Heart left ventricle (tissue), 16 donors: ENCODE measurements at regions not wholly inside any gene's neighbourhood (a gene's known extent, or its start where the extent isn't known, plus 50 kb on each side); places are given as distances from the start of the nearest gene placed in this dataset.

Source experiments
- ATAC-seq, 4 donors: fragments of 200-7000 bp; cut with Tn5 transposase; one replicate each; pipeline ENCODE4 v1.9.1; 2020 to 2022; ENCODE audit warnings: moderate library complexity in 4 of 4, mild to moderate bottlenecking in 3 of 4, moderate number of reproducible peaks in 1 of 4
- DNase-seq, 5 donors: peaks; one replicate each; pipeline ENCODE4 v3.0.0-alpha.2; 2020
- H3K27ac ChIP-seq, 12 donors: fragments of 200-600 bp; sonication (generic) in 4 of 12; one replicate each; pipeline versions ENCODE4 v1.5.0 to v1.8.0; 2016 to 2022; ENCODE audit warnings: mild to moderate bottlenecking in 2 of 12
- H3K27me3 ChIP-seq, 9 donors: fragments of 200-600 bp; sonication (generic) in 2 of 9; one replicate each; pipeline versions ENCODE4 v1.5.1 to v1.8.0; 2016 to 2022; ENCODE audit warnings: mild to moderate bottlenecking in 3 of 9
- H3K36me3 ChIP-seq, 9 donors: fragments of 200-600 bp; sonication (generic) in 2 of 9; one replicate each; pipeline versions ENCODE4 v1.5.0 to v1.8.0; 2018 to 2022; ENCODE audit warnings: mild to moderate bottlenecking in 2 of 9
- H3K4me1 ChIP-seq, 12 donors: fragments of 200-600 bp; sonication (generic) in 4 of 12; one replicate each; pipeline versions ENCODE4 v1.5.0 to v1.8.0; 2016 to 2022; ENCODE audit warnings: mild to moderate bottlenecking in 3 of 12
- H3K4me3 ChIP-seq, 12 donors: fragments of 200-600 bp; sonication (generic) in 4 of 12; one replicate each; pipeline versions ENCODE4 v1.5.0 to v1.8.0; 2017 to 2022; ENCODE audit warnings: mild to moderate bottlenecking in 9 of 12, moderate library complexity in 4 of 12
- H3K9me3 ChIP-seq, 12 donors: fragments of 200-600 bp; sonication (generic) in 4 of 12; one replicate each; pipeline versions ENCODE4 v1.5.0 to v1.8.0; 2016 to 2022; ENCODE audit warnings: mild to moderate bottlenecking in 1 of 12
- POLR2A ChIP-seq, 2 donors: fragments of 450-650 bp; IDR thresholded peaks; one replicate each; pipeline ENCODE4 v1.6.1; 2017; ENCODE audit warnings: antibody characterized with exemption in 2 of 2, mild to moderate bottlenecking in 2 of 2, moderate library complexity in 2 of 2
- WGBS, 4 donors: extraction: QIAGEN DNeasy Blood & Tissue Kit in 2 of 4; methylation state at CpG; one replicate each; pipeline versions ENCODE4 v1.1.5 to v1.1.7; 2013 to 2018; 5-methylcytosine and 5-hydroxymethylcytosine counted together
- intact Hi-C, 10 donors: fragments of 100-400 bp; cut with DNase I; formaldehyde crosslinking; loops; one replicate each; pipeline versions ENCODE4 v1.11.1 to v1.14.2; 2022
- TF ChIP-seq, protein P1 (sequence below), 12 donors: fragments of 200-600 bp; sonication (generic) in 4 of 12; IDR thresholded peaks; one replicate each; pipeline versions ENCODE4 v1.5.0 to v1.8.0; 2018 to 2022; ENCODE audit warnings: antibody characterized with exemption in 12 of 12, mild to moderate bottlenecking in 5 of 12
- donor health status: ischemic (EF 13 %, LVEDD 7.1; RV severe dilation, severe dysfunction).
- donor health status: healthy with polysubstance abuse.
- donor health status: DM: no; HTN: yes; CAD: no.
- donor health status: DM: no; HTN: no; CAD: no.
- donor health status: ischemic (EF 25% LVEDD 6.9; RV normal size, moderate dysfunction).
- donor health status: ischemic (EF 25% LVEDD 5.7; RV mildly dilated, moderate dysfunction).
- donor health status: healthy.
- donor health status: DM: yes; HTN: yes; CAD: no.
- donor health status: ischemic (EF 35%, LVEDD 5.7; RV mildly dilated, moderate dysfunction).
- donor health status: nonischemic (EF 11% LVEDD 7.7; RV severe dilation, severe dysfunction).
- donor health status: DM: yes; HTN: yes; CAD: no.
- donor health status: PGD.
- donor health status: ischemic (EF 29% LVEDD 5.4; RV normal size, mild dysfunction).
- donor health status: nonischemic (EF 23%, LVEDD 6.1; RV moderate dilation, normal function).

- no peaks in the 10 kb centered on the region for H3K4me1 ChIP-seq
- H3K36me3 ChIP-seq: no peaks in the 10 kb centered on the region
- no peak overlapping the region for H3K27ac ChIP-seq
- DNase-seq: no peak
- no peak overlapping the region for H3K4me3 ChIP-seq
- no peaks in the 10 kb centered on the region for H3K9me3 ChIP-seq
- intact Hi-C loops: loop anchor here in 1 of 10 donors (10.0 kb wide), 1 partner anchor 201 kb away; no protein-coding TSS in a partner anchor
- ATAC-seq: no peak
- TF ChIP-seq, protein P1, sequence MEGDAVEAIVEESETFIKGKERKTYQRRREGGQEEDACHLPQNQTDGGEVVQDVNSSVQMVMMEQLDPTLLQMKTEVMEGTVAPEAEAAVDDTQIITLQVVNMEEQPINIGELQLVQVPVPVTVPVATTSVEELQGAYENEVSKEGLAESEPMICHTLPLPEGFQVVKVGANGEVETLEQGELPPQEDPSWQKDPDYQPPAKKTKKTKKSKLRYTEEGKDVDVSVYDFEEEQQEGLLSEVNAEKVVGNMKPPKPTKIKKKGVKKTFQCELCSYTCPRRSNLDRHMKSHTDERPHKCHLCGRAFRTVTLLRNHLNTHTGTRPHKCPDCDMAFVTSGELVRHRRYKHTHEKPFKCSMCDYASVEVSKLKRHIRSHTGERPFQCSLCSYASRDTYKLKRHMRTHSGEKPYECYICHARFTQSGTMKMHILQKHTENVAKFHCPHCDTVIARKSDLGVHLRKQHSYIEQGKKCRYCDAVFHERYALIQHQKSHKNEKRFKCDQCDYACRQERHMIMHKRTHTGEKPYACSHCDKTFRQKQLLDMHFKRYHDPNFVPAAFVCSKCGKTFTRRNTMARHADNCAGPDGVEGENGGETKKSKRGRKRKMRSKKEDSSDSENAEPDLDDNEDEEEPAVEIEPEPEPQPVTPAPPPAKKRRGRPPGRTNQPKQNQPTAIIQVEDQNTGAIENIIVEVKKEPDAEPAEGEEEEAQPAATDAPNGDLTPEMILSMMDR (IDR thresholded peaks at IDR 0.05): no peak
- 59 to 75% (median 67%) methylated on average over 2 of the region's 2 CpGs for WGBS, 4 donors
- no peaks in the 10 kb centered on the region for H3K27me3 ChIP-seq
These were observed 315.4 kb downstream of the SAMD5 start for GRCh38 chr6:147823936-147824335.

DNA sequence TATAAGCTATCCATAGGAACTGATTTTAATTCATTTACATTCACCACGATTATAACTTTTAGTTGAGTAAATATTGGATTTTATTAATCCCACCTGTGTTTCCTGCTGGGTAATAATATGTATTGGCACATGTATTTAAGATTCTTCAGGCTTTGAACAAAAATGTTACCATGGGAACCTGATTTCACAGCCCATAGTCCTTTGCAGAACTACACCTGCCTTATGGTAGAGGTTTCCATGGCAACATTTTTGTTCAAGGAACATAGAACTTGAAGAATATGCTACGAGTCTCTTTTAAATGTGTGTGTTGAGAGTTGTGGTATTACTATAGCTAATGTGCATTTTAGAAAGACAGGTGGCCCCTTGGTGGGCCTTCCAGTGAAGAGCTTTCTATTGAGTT lies 317.4 kb downstream of the SAMD5 start:
- Histone ChIP-seq H3K9me3 (no peaks in the 10 kb centered on the region), H3K4me1 (no peaks in the 10 kb centered on the region), H3K36me3 (no peaks in the 10 kb centered on the region), H3K4me3 (no peak overlapping the region), H3K27me3 (no peaks in the 10 kb centered on the region), H3K27ac (no peak overlapping the region)
- no peak for DNase-seq
- intact Hi-C loops: loop anchor here in 1 of 10 donors (10.0 kb wide), 1 partner anchor 199 kb away; no protein-coding TSS in a partner anchor
- no peak for ATAC-seq
- no peak for TF ChIP-seq POLR2A (IDR thresholded peaks at IDR 0.05)
- 82 to 92% (median 88%) methylated on average over 2 of the region's 2 CpGs for WGBS, 4 donors

GRCh38 chr6:147826698-147827097 lies 318.2 kb downstream of the SAMD5 start:
- intact Hi-C loops: loop anchor here in 1 of 10 donors (10.0 kb wide), 1 partner anchor 198 kb away; no protein-coding TSS in a partner anchor
- no peaks in the 10 kb centered on the region for H3K27me3 ChIP-seq
- ATAC-seq: no peak
- H3K36me3 ChIP-seq: no peaks in the 10 kb centered on the region
- H3K4me1 ChIP-seq: no peaks in the 10 kb centered on the region
- no peak overlapping the region for H3K27ac ChIP-seq
- 82 to 87% (median 83%) methylated on average over 4 of the region's 4 CpGs for WGBS, 4 donors
- H3K9me3 ChIP-seq: no peaks in the 10 kb centered on the region
- no peak overlapping the region for H3K4me3 ChIP-seq
- DNase-seq: no peak
- TF ChIP-seq, protein P1 (IDR thresholded peaks at IDR 0.05): no peak
- TF ChIP-seq POLR2A (IDR thresholded peaks at IDR 0.05): no peak

- intact Hi-C loops: loop anchor here in 1 of 10 donors (10.0 kb wide), 1 partner anchor 195 kb away; no protein-coding TSS in a partner anchor
- H3K4me1 ChIP-seq: no peaks in the 10 kb centered on the region
- H3K27me3 ChIP-seq: no peaks in the 10 kb centered on the region
- no peaks in the 10 kb centered on the region for H3K9me3 ChIP-seq
- DNase-seq (no peak), ATAC-seq (no peak)
- TF ChIP-seq, protein P1 (IDR thresholded peaks at IDR 0.05): no peak
- no peak for TF ChIP-seq POLR2A (IDR thresholded peaks at IDR 0.05)
- 86 to 97% (median 93%) methylated on average over 1 of the region's 1 CpG for WGBS, 4 donors
- H3K4me3 ChIP-seq: no peak overlapping the region
- H3K27ac ChIP-seq: no peak overlapping the region
- H3K36me3 ChIP-seq: no peaks in the 10 kb centered on the region
These were observed 320.9 kb downstream of the SAMD5 start for GRCh38 chr6:147829418-147829817.

- ATAC-seq: no peak
- no peak for DNase-seq
- Histone ChIP-seq H3K36me3 (no peaks in the 10 kb centered on the region), H3K27ac (no peak overlapping the region), H3K4me3 (no peak overlapping the region), H3K27me3 (no peaks in the 10 kb centered on the region), H3K4me1 (no peaks in the 10 kb centered on the region), H3K9me3 (no peaks in the 10 kb centered on the region)
- intact Hi-C loops: loop anchor here in 1 of 10 donors (10.0 kb wide), 1 partner anchor 195 kb away; no protein-coding TSS in a partner anchor
- TF ChIP-seq, protein P1 (IDR thresholded peaks at IDR 0.05): no peak
- TF ChIP-seq POLR2A (IDR thresholded peaks at IDR 0.05): no peak
These were observed 321.3 kb downstream of the SAMD5 start for GRCh38 chr6:147829835-147830234.
